CD4-positive, alpha-beta T cell (primary cell): ENCODE measurements at regions not wholly inside any gene's neighbourhood (a gene's known extent, or its start where the extent isn't known, plus 50 kb on each side); places are given as distances from the start of the nearest gene placed in this dataset.

Source experiments
- ATAC-seq: fragments of 200-7000 bp; cut with Tn5 transposase; one replicate; pipeline ENCODE4 v1.10.0; 2022; ENCODE audit warnings: mild to moderate bottlenecking; ENCODE audit not compliant: poor library complexity
- CTCF ChIA-PET: fragments of 350-600 bp; sonication (Branson Sonifier 250); formaldehyde crosslinking; loops from one replicate; lab custom pipeline; 2021; ENCODE audit warnings: antibody characterized with exemption, inconsistent platforms; lab: Charles Lee
- POLR2A ChIA-PET: fragments of 350-600 bp; sonication (Branson Sonifier 250); formaldehyde crosslinking; loops from one replicate; lab custom pipeline; 2021; ENCODE audit warnings: antibody characterized with exemption, inconsistent platforms; lab: Charles Lee
- DNase-seq, 14 experiments: peaks; one replicate each; pipeline ENCODE4 v3.0.0-alpha.2; 2013 to 2020; ENCODE audit warnings: mixed read lengths in 2 of 14
- H3K27ac ChIP-seq, 2 donors: one replicate each; pipeline versions ENCODE4 v1.5.1 to v1.7.0; 2013; ENCODE audit warnings: low read length in 2 of 2, low read depth in 1 of 2, mild to moderate bottlenecking in 1 of 2
- H3K27me3 ChIP-seq, 2 experiments: 1 replicate in 1 of 2; 2 replicates in 1 of 2; pipeline versions ENCODE4 v1.6.1 to v1.7.0; 2013; ENCODE audit warnings: low read length in 2 of 2, control low read depth in 1 of 2, mild to moderate bottlenecking in 1 of 2, moderate library complexity in 1 of 2; ENCODE audit not compliant: insufficient read depth in 2 of 2, control insufficient read depth in 1 of 2
- H3K36me3 ChIP-seq: one replicate; pipeline ENCODE4 v1.6.1; 2013; ENCODE audit warnings: low read length, control low read depth; ENCODE audit not compliant: insufficient read depth
- H3K4me1 ChIP-seq: one replicate; pipeline ENCODE4 v1.6.1; 2013; ENCODE audit warnings: low read length, control low read depth; ENCODE audit not compliant: insufficient read depth
- H3K4me3 ChIP-seq: one replicate; pipeline ENCODE4 v1.5.1; 2013; ENCODE audit warnings: mild to moderate bottlenecking, low read length, moderate library complexity
- H3K9me3 ChIP-seq, 2 experiments: 1 replicate in 1 of 2; 2 replicates in 1 of 2; pipeline versions ENCODE4 v1.6.1 to v1.7.0; 2013; ENCODE audit warnings: low read length in 2 of 2, mild to moderate bottlenecking in 2 of 2, control low read depth in 1 of 2, moderate library complexity in 1 of 2; ENCODE audit not compliant: control insufficient read depth in 1 of 2, insufficient read depth in 1 of 2
- H3K27ac Mint-ChIP-seq: one replicate; pipeline ENCODE4 v1.8.0; 2020; ENCODE audit warnings: mixed read lengths
- H3K27me3 Mint-ChIP-seq: one replicate; pipeline ENCODE4 v1.8.0; 2021; ENCODE audit warnings: mixed read lengths
- H3K36me3 Mint-ChIP-seq: one replicate; pipeline ENCODE4 v1.8.0; 2021; ENCODE audit warnings: low read depth, mixed read lengths
- H3K4me1 Mint-ChIP-seq: one replicate; pipeline ENCODE4 v1.8.0; 2021; ENCODE audit warnings: low read depth, mixed read lengths
- H3K4me3 Mint-ChIP-seq: one replicate; pipeline ENCODE4 v1.8.0; 2020; ENCODE audit warnings: mild to moderate bottlenecking, mixed read lengths
- H3K9me3 Mint-ChIP-seq: one replicate; pipeline ENCODE4 v1.8.0; 2020; ENCODE audit warnings: mixed read lengths
- intact Hi-C, 2 experiments: fragments of 100-400 bp; cut with DNase I in 1 of 2; cut with micrococcal nuclease in 1 of 2; formaldehyde crosslinking; loops; one replicate each; pipeline versions ENCODE4 v1.15.1 to v1.9.0; 2023 to 2025; cut with DNase I, micrococcal nuclease
- TF ChIP-seq, protein P1 (sequence below): fragments of 200-600 bp; IDR thresholded peaks from one replicate; pipeline ENCODE4 v1.8.0; 2022; ENCODE audit warnings: antibody characterized with exemption, mild to moderate bottlenecking

DNA sequence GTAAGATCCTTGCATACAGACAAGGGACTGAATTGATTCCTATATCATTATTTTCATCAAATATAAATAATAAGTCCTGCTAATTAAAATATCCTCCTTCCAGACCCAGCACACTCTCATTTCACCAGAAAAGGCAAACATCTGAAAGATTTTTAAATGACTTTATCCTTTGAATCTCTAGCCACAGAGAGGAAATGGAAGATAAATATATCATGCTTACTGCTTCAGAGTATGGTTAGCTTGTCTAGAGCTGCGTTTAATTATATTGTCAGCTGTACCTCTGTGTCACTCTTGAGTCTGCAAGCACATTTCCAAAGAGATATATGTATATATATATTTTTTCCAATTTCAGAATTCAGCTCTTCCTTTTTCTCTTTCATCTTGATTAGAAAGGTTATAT, 232.7 kb downstream of the TRIB2 start:
- no peaks in the 10 kb centered on the region for H3K9me3 Mint-ChIP-seq
- Histone ChIP-seq H3K9me3 (no peaks in the 10 kb centered on the region), H3K4me3 (no peak overlapping the region), H3K4me1 (no peaks in the 10 kb centered on the region), H3K36me3 (no peaks in the 10 kb centered on the region), H3K27me3 (no peaks in the 10 kb centered on the region), H3K27ac (no peak overlapping the region)
- peaks cover 7% of the 10 kb centered on the region for H3K4me1 Mint-ChIP-seq
- ATAC-seq (no peak), DNase-seq (no peak)
- TF ChIP-seq, protein P1, sequence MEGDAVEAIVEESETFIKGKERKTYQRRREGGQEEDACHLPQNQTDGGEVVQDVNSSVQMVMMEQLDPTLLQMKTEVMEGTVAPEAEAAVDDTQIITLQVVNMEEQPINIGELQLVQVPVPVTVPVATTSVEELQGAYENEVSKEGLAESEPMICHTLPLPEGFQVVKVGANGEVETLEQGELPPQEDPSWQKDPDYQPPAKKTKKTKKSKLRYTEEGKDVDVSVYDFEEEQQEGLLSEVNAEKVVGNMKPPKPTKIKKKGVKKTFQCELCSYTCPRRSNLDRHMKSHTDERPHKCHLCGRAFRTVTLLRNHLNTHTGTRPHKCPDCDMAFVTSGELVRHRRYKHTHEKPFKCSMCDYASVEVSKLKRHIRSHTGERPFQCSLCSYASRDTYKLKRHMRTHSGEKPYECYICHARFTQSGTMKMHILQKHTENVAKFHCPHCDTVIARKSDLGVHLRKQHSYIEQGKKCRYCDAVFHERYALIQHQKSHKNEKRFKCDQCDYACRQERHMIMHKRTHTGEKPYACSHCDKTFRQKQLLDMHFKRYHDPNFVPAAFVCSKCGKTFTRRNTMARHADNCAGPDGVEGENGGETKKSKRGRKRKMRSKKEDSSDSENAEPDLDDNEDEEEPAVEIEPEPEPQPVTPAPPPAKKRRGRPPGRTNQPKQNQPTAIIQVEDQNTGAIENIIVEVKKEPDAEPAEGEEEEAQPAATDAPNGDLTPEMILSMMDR, result no peak
- H3K36me3 Mint-ChIP-seq, result no peaks in the 10 kb centered on the region
- peaks cover 20% of the 10 kb centered on the region for H3K27me3 Mint-ChIP-seq
- no peak overlapping the region for H3K27ac Mint-ChIP-seq
- CTCF ChIA-PET, result interaction anchor here (2.2 kb wide), 1 partner anchor 25 kb away, joined by 5 read pairs; no protein-coding TSS in a partner anchor
- intact Hi-C loops, result no loop called here
- POLR2A ChIA-PET, result no interaction called here
- H3K4me3 Mint-ChIP-seq, result no peak overlapping the region

DNA sequence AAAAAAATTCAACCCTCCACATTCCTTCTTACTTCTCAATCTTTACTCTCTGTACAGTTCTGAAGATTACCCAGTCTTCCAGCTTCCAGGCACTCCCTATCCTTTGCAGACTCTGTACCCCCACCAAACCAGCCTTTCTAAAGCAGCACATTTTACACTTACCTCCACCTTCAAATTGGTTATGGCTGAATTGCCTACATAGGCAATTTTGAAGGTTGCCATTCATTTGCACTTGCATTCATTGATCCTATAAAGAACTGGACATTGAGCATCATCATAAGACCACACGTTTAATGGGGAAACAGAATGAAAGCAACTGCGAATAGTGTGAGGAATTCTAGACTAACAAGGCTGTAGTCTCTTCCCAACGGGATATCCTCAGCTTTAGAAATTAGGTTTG, 233.4 kb downstream of the TRIB2 start:
- H3K4me3 ChIP-seq, result no peak overlapping the region
- POLR2A ChIA-PET, result no interaction called here
- peaks cover 24% of the 10 kb centered on the region for H3K27me3 Mint-ChIP-seq
- H3K27ac ChIP-seq, result no peak overlapping the region
- DNase-seq, result no peak
- ATAC-seq, result no peak
- CTCF ChIA-PET, result interaction anchor here (2.2 kb wide), 1 partner anchor 25 kb away, joined by 5 read pairs; no protein-coding TSS in a partner anchor
- no peaks in the 10 kb centered on the region for H3K36me3 ChIP-seq
- H3K4me3 Mint-ChIP-seq, result no peak overlapping the region
- H3K27ac Mint-ChIP-seq, result no peak overlapping the region
- no peaks in the 10 kb centered on the region for H3K9me3 ChIP-seq
- H3K36me3 Mint-ChIP-seq, result no peaks in the 10 kb centered on the region
- no peaks in the 10 kb centered on the region for H3K27me3 ChIP-seq
- H3K4me1 ChIP-seq, result no peaks in the 10 kb centered on the region
- intact Hi-C loops, result no loop called here
- TF ChIP-seq, protein P1, result no peak
- peaks cover 7% of the 10 kb centered on the region for H3K4me1 Mint-ChIP-seq
- no peaks in the 10 kb centered on the region for H3K9me3 Mint-ChIP-seq

DNA sequence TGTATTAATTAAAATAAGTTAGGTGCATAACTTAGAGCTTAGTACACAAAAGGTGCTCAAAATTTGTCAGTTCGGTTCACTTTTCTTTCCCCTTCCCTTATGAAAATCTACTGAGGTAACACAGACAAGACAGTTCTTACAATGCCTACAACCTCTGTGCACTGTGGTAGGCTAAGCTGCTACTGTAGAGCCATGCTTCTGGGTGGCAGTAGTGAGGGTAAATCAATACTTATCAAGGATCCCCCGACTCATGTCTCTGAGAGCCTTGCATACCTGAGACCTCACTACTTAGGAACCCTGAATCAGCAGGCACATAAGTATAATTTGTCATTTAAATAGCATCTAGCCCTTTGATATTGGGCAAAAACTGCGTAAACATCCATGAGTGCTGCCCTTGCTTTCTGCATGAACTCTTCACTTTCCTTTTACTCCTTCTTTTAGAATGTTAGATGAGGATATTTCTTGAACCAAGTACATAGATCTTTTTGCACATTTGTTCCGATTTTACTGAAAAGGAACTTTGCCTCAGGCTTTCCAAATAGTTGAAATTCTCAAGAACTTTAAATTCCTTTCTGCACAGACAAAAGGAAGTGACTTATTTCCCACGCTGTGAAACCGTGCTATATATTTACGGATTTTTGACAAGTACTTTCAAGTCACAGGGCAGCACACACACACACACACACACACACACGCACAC, 234.4 kb downstream of the TRIB2 start:
- ChIA-PET POLR2A (no interaction called here), CTCF (interaction anchor here (2.2 kb wide), 1 partner anchor 24 kb away, joined by 5 read pairs; no protein-coding TSS in a partner anchor)
- H3K4me1 ChIP-seq, result no peaks in the 10 kb centered on the region
- no peaks in the 10 kb centered on the region for H3K9me3 ChIP-seq
- Mint-ChIP-seq H3K36me3 (no peaks in the 10 kb centered on the region), H3K4me3 (no peak overlapping the region), H3K4me1 (peaks cover 7% of the 10 kb centered on the region), H3K27me3 (peaks cover 25% of the 10 kb centered on the region), H3K9me3 (no peaks in the 10 kb centered on the region), H3K27ac (no peak overlapping the region)
- H3K27me3 ChIP-seq, result no peaks in the 10 kb centered on the region
- no peaks in the 10 kb centered on the region for H3K36me3 ChIP-seq
- H3K27ac ChIP-seq, result no peak overlapping the region
- TF ChIP-seq, protein P1, result no peak
- ATAC-seq (no peak), DNase-seq (no peak)
- intact Hi-C loops, result no loop called here
- no peak overlapping the region for H3K4me3 ChIP-seq
